HUES64 (cell line): ENCODE measurements at regions not wholly inside any gene's neighbourhood (a gene's known extent, or its start where the extent isn't known, plus 50 kb on each side); places are given as distances from the start of the nearest gene placed in this dataset.
A peak's percentile ranks its signal among the peaks of the same experiment; 100 is the strongest.

Experiments used
- H3K27ac ChIP-seq: 2 replicates; pipeline ENCODE4 v1.7.0; 2013; ENCODE audit warnings: low read depth, low read length, inconsistent platforms
- H3K27me3 ChIP-seq: 2 replicates; pipeline ENCODE4 v1.6.1; 2013; ENCODE audit warnings: mild to moderate bottlenecking, low read length; ENCODE audit not compliant: insufficient read depth
- H3K36me3 ChIP-seq: 2 replicates; pipeline ENCODE4 v1.6.1; 2013; ENCODE audit warnings: mild to moderate bottlenecking, low read length; ENCODE audit not compliant: insufficient read depth
- H3K4me1 ChIP-seq: 2 replicates; pipeline ENCODE4 v1.6.1; 2013; ENCODE audit warnings: mild to moderate bottlenecking, low read length, moderate library complexity; ENCODE audit not compliant: insufficient read depth
- H3K4me3 ChIP-seq: 2 replicates; pipeline ENCODE4 v1.5.1; 2013; ENCODE audit warnings: mild to moderate bottlenecking, low read length, moderate library complexity
- H3K9ac ChIP-seq: 2 replicates; pipeline ENCODE4 v1.6.1; 2013; ENCODE audit warnings: mild to moderate bottlenecking, low read depth, low read length
- H3K9me3 ChIP-seq: 2 replicates; pipeline ENCODE4 v1.6.1; 2013; ENCODE audit warnings: low read depth, low read length; ENCODE audit not compliant: insufficient read depth
- WGBS: fragments of 150-250, 120-280 bp; methylation state at CpG from one replicate; pipeline ENCODE4 v1.1.7; 2013; ENCODE audit warnings: missing lambda C conversion rate; 5-methylcytosine and 5-hydroxymethylcytosine counted together

DNA sequence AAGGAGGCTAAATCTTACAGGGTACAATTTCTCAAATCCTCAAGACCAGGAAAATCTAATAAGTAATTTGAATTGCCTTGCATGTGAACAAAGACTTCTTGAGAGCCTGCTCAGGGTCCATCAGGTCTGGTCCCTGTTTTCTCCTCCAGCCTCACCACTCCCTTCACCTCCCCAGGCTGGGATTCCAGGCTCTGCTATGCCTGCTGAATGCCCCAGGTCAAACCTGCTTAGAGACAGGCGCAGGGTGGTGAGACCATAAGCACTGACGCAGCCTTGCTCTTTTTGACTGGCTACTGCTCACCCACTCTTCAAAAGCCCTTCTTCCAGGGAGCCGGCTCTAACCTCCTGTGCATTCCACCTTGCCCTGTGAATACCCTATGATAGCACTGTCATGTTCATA, 356.4 kb upstream of the ACVR2A start:
- Histone ChIP-seq H3K9ac (no peak overlapping the region), H3K4me3 (no peak overlapping the region), H3K27ac (no peak overlapping the region), H3K27me3 (no peaks in the 10 kb centered on the region), H3K4me1 (peaks cover 33% of the 10 kb centered on the region), H3K36me3 (no peaks in the 10 kb centered on the region), H3K9me3 (no peaks in the 10 kb centered on the region)
- 89% methylated on average over 3 of the region's 3 CpGs for WGBS

DNA sequence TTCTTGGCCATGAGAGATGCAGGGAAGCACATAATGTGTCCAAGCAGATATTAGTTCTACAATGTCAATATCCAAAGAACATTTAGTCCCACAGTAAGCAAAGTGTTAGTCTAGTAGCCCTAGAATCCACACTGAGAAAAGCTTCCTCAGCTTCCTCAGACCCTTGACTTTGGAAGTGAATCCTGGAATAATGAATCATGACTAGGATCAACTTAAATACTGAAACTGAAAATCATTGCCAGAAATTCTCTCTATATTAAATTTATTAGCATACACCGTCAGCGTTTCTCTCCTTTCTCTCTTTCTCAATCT, 356.9 kb upstream of the ACVR2A start:
- WGBS, result 100% methylated on average over 2 of the region's 2 CpGs
- Histone ChIP-seq H3K9me3 (no peaks in the 10 kb centered on the region), H3K9ac (no peak overlapping the region), H3K36me3 (no peaks in the 10 kb centered on the region), H3K27ac (no peak overlapping the region; the same call in 1 of the 2 replicates), H3K4me3 (no peak overlapping the region), H3K27me3 (no peaks in the 10 kb centered on the region), H3K4me1 (peaks cover 33% of the 10 kb centered on the region)

DNA sequence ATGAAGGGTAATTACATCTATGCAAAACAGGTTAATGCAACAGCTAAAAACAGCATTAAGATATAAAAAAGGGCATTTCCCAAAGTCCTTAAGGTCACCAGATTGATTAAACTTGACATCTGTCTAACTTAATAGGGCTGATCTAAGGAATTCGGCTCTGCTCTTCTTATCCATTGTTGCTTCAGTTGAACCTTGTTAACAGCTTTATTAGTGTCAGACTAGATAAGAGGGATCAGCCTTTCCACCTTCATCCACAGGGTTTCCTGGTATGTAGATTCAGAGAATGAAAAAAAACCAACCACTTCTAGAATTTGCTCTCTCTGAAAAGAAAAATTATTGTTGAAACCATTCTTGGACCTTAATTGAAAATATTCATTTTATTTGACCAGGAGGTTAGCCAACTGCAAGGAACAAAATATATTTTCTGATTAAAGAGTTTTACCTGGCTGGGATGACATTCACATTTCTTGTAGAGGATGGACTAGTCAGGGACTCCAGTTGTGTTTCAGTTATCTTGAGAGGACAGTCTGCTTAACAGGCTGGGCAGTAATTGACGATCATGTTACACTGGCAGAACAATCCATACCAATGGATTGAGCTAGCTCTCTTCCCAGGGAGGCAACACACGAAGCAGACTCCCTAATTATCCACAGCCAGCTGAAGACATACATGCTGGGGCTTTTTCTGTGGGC, 357.4 kb upstream of the ACVR2A start:
- Histone ChIP-seq H3K27me3 (no peaks in the 10 kb centered on the region), H3K9me3 (no peaks in the 10 kb centered on the region), H3K4me1 (peaks cover 33% of the 10 kb centered on the region), H3K27ac (no peak overlapping the region; the same call in 1 of the 2 replicates), H3K36me3 (no peaks in the 10 kb centered on the region), H3K9ac (no peak overlapping the region), H3K4me3 (no peak overlapping the region)
- WGBS, result 54% methylated on average over 3 of the region's 3 CpGs

DNA sequence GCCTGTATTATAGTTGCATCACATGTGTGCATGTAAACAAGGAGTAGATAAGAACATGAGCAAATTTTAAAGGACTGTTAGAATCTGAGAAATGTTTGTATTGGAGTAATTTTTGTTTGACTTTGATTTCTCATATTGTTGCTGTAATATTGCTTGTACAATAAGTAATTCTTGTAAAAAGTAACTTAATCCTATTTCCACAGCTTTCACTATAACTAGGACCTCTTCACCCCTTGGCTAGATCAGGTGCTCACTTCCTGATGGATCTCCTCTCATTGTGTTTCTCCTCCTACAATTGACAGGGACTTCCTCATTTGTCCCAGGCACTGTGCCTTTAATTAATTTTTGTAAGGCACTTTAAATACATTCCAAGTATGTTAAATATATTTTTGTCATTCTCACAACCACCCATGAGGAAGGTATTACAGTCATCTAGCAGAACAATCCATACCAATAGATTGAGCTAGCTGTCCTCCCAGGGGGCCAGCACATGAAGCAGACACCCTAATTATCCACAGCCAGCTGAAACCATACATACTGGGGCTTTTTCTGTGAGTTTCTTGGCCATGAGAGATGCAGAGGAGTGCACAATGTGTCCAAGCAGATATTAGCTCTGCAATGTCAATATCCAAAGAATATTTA, 359.5 kb upstream of the ACVR2A start:
- no peak overlapping the region for H3K4me3 ChIP-seq
- H3K9ac ChIP-seq, result no peak overlapping the region
- no peaks in the 10 kb centered on the region for H3K27me3 ChIP-seq
- peak overlapping the region; percentile 22; the same call in 1 of the 2 replicates for H3K27ac ChIP-seq
- no peaks in the 10 kb centered on the region for H3K9me3 ChIP-seq
- peaks cover 33% of the 10 kb centered on the region for H3K4me1 ChIP-seq
- H3K36me3 ChIP-seq, result no peaks in the 10 kb centered on the region

DNA sequence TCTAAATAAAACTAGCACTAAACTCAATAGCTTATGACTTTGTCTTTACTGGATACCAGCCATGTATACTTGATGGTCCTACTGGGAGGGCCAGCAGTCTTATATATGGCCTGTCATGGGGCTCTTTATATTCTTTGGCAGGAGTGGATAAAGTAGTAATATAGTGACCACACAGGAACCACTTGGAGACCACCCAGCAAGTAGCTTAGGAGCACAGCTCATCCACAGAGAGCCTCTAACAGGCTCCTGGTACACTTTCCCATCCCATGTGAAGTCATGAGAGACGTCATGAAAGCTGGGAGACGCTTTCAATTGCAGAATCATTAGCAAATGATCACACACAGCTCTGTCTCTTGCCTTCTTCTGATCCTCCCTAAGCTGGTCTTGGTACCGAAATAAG, 360.9 kb upstream of the ACVR2A start:
- no peak overlapping the region for H3K27ac ChIP-seq
- H3K4me3 ChIP-seq, result no peak overlapping the region
- no peaks in the 10 kb centered on the region for H3K27me3 ChIP-seq
- no peaks in the 10 kb centered on the region for H3K9me3 ChIP-seq
- WGBS, result 81% methylated on average over 3 of the region's 3 CpGs
- peaks cover 33% of the 10 kb centered on the region for H3K4me1 ChIP-seq
- no peaks in the 10 kb centered on the region for H3K36me3 ChIP-seq
- no peak overlapping the region for H3K9ac ChIP-seq

DNA sequence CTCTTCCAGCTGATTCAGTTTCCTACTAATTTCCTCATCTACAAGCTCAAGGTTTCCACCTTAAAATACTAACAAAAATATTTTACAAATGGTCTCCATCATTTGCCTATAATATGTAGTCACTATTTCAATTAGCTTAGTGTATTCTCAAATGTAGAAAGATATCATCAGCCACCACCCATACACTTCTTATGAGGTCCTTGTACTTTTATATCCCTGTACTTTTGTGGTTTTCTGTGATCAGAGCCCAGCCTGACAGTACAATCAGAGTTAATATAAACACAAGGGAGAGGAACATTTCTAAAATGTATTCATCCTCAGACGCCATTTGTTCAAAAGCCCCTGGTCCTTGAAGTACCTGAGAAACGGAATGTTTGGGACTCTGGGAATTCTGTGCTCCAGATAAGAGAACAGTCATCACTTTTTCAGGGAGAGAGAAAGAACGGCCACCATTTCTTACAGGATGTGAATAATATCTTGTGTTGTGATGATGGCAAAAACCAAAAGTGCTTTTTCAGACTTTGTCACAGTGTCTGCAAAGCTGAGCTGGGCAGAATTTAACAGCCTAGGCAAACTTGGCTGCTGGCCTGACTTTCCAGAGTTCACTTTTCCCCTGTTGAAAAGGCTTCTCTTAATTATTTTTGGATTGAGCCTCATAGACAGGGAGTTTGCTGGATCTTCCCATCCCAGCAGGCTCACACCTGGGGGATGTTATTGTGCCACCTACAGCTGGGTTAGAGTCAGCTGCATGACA, 361.7 kb upstream of the ACVR2A start:
- Histone ChIP-seq H3K4me3 (no peak overlapping the region), H3K27me3 (no peaks in the 10 kb centered on the region), H3K9ac (no peak overlapping the region), H3K36me3 (no peaks in the 10 kb centered on the region), H3K4me1 (peaks cover 33% of the 10 kb centered on the region), H3K9me3 (no peaks in the 10 kb centered on the region), H3K27ac (no peak overlapping the region)
- 96% methylated on average over 3 of the region's 3 CpGs for WGBS

DNA sequence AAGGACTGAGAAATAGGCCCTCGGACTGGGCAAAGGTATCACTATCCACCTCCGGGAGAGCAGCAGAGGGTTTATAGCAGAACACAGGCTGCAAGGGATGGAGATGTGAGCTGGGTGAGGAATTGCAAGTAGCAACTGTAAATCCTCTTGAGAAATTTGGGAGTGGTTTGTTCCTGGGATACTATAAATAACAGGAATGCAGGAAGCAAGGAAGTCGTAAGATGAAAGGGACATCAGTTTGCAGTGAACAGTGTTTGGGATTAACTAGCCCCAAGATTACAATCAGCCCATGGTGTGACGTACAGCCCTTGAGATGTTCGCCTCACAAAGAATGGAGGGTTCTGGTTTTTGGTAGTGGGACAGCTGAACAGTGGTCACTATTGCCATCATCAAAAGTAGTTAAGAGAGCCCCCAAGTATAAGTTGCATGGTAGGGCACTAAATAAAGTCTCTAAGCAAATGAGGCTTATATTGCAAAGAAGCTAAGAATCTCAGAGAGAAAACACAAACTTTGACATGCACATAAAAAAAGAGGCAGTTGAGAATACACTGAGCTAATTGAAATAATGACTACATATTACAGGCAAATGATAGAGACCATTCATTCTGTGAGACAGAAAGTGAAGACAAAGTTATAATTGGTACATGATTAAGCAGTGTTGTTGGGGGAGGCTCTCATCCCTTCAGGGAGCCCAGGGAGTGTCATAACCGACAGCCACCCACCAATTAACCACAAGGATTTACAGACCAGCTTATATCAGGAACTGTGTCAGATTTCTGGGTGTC, 362.5 kb upstream of the ACVR2A start:
- H3K27ac ChIP-seq, result no peak overlapping the region
- H3K27me3 ChIP-seq, result no peaks in the 10 kb centered on the region
- no peaks in the 10 kb centered on the region for H3K36me3 ChIP-seq
- H3K4me1 ChIP-seq, result peaks cover 25% of the 10 kb centered on the region
- no peaks in the 10 kb centered on the region for H3K9me3 ChIP-seq
- no peak overlapping the region for H3K4me3 ChIP-seq
- 85% methylated on average over 6 of the region's 6 CpGs for WGBS
- no peak overlapping the region for H3K9ac ChIP-seq

DNA sequence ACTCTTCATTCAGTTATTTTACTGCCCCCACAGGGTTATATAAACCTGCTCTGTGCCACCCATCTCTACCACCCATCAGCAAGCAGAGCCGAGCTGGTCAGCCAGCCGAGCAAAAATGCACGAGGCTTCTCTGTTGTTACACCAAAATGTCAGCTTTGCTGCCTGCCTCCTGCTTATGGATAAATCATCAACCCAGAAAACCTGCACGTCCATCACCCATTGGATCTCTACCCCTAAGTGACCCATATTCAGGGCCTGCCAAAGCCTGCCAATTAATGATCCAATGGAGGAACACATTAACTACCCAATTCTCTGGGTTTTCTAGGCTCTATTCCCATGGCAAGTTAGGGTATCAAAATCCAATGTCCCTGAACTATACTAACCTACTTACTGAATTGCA, 365.5 kb upstream of the ACVR2A start:
- no peak overlapping the region for H3K4me3 ChIP-seq
- H3K27me3 ChIP-seq, result no peaks in the 10 kb centered on the region
- H3K27ac ChIP-seq, result no peak overlapping the region
- H3K9ac ChIP-seq, result no peak overlapping the region
- H3K36me3 ChIP-seq, result no peaks in the 10 kb centered on the region
- H3K4me1 ChIP-seq, result peaks cover under 1% of the 10 kb centered on the region; the same call in 1 of the 2 replicates
- WGBS, result 92% methylated on average over 4 of the region's 4 CpGs
- H3K9me3 ChIP-seq, result no peaks in the 10 kb centered on the region

DNA sequence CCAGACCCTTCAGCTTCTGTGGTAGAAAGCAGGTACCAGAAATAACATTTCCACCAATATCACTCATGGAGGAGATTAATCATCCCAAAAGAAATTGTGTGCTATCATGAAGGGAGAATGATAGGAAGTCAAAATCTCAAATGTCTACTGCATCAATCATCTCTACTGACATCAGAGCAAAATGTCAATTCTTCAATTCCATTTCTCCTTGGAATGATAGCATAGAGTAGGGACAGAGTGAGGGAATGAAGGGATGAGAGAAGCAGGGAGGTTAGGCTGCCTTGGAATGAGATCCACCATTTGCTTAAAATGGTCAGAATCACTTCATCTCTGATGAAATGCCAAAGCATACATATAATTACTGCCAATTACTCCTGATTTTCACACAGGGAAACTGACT, 371.8 kb upstream of the ACVR2A start:
- Histone ChIP-seq H3K9ac (no peak overlapping the region), H3K4me3 (no peak overlapping the region), H3K4me1 (peaks cover 23% of the 10 kb centered on the region), H3K9me3 (no peaks in the 10 kb centered on the region), H3K27ac (no peak overlapping the region), H3K36me3 (no peaks in the 10 kb centered on the region), H3K27me3 (no peaks in the 10 kb centered on the region)

DNA sequence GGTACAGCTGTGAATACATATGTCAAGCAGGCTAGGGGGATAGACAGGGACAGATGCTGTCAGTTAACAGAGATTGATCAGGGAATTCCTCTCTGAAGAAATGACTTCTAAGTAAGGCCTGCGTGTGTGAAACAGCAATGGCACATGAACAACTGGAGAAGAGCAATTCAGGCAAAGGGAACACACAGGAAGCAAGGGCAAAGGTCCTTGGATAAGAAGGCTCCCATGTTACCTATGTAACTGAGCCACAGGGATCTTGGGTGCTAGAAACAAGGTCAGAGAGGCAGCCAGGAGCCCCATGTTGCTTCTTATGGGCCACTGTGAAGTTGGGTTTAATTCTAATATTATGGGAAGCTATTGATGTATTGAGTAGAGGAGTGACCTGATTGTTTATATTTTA, 373.7 kb upstream of the ACVR2A start:
- H3K9ac ChIP-seq, result no peak overlapping the region
- H3K27ac ChIP-seq, result no peak overlapping the region
- WGBS, result 90% methylated on average over 1 of the region's 1 CpG
- H3K36me3 ChIP-seq, result no peaks in the 10 kb centered on the region
- no peaks in the 10 kb centered on the region for H3K27me3 ChIP-seq
- H3K9me3 ChIP-seq, result no peaks in the 10 kb centered on the region
- no peak overlapping the region for H3K4me3 ChIP-seq
- H3K4me1 ChIP-seq, result peaks cover 33% of the 10 kb centered on the region

DNA sequence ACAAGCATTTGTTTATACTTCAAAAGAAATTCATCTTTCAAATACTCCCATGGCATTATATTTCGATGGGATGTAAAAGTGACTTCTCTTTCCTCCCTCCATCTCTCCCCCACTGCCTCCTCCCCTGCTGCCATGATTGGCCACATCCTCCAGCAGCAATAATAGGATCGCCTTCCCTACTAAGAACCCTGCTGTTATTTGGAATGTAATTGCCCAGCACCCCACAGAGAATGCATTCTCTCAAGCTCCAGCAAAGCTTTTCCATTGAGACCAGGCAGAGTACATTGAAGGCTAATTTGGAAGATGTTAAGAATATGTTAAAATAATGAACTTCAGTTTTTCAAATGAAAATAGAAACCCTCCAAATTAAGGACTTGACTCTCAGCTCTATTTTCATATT, 375.4 kb upstream of the ACVR2A start:
- WGBS, result 0% methylated on average over 1 of the region's 2 CpGs

More for the DNA sequence above, 375.4 kb upstream of the ACVR2A start:
- Histone ChIP-seq H3K4me3 (peak overlapping the region; percentile 15; the same call in 1 of the 2 replicates), H3K9ac (no peak overlapping the region), H3K27me3 (no peaks in the 10 kb centered on the region), H3K27ac (peak overlapping the region; percentile 69), H3K36me3 (no peaks in the 10 kb centered on the region), H3K4me1 (peaks cover 33% of the 10 kb centered on the region), H3K9me3 (no peaks in the 10 kb centered on the region)
